IPS-18c (cell line): ENCODE measurements at regions not wholly inside any gene's neighbourhood (a gene's known extent, or its start where the extent isn't known, plus 50 kb on each side); places are given as distances from the start of the nearest gene placed in this dataset.

Experiments
- H3K4me3 ChIP-seq: 2 replicates; pipeline ENCODE4 v1.7.0; 2013; ENCODE audit warnings: low read depth, mild to moderate bottlenecking, low read length, moderate library complexity; ENCODE audit not compliant: insufficient read depth
- H3K9me3 ChIP-seq: one replicate; pipeline ENCODE4 v1.6.1; 2013; ENCODE audit warnings: mild to moderate bottlenecking, low read length, moderate library complexity; ENCODE audit not compliant: control insufficient read depth, insufficient read depth

GRCh38 chr13:80039000-80039399 lies 301.9 kb downstream of the SPRY2 start:
- no peak overlapping the region for H3K4me3 ChIP-seq
- H3K9me3 ChIP-seq = no peaks in the 10 kb centered on the region

GRCh38 chr13:80038371-80038770 lies 302.6 kb downstream of the SPRY2 start:
- no peaks in the 10 kb centered on the region for H3K9me3 ChIP-seq
- no peak overlapping the region for H3K4me3 ChIP-seq

- Histone ChIP-seq H3K9me3 (no peaks in the 10 kb centered on the region), H3K4me3 (no peak overlapping the region)
Measured at GRCh38 chr13:80037505-80037888, 303.4 kb downstream of the SPRY2 start.

- no peak overlapping the region for H3K4me3 ChIP-seq
Measured at GRCh38 chr13:80036845-80037504, 304.0 kb downstream of the SPRY2 start.

GRCh38 chr13:80035096-80035495 lies 305.8 kb downstream of the SPRY2 start:
- Histone ChIP-seq H3K4me3 (no peak overlapping the region), H3K9me3 (no peaks in the 10 kb centered on the region)

More at GRCh38 chr13:80036845-80037504, 304.0 kb downstream of the SPRY2 start:
- H3K9me3 ChIP-seq = no peaks in the 10 kb centered on the region

- no peaks in the 10 kb centered on the region for H3K9me3 ChIP-seq
- no peak overlapping the region for H3K4me3 ChIP-seq
Measured at GRCh38 chr13:80033951-80034350, 307.0 kb downstream of the SPRY2 start.

GRCh38 chr13:80033286-80033685 lies 307.6 kb downstream of the SPRY2 start:
- no peak overlapping the region for H3K4me3 ChIP-seq
- H3K9me3 ChIP-seq = no peaks in the 10 kb centered on the region

- no peak overlapping the region; the same call in 1 of the 2 replicates for H3K4me3 ChIP-seq
- no peaks in the 10 kb centered on the region for H3K9me3 ChIP-seq
Measured at GRCh38 chr13:80030491-80030890, 310.4 kb downstream of the SPRY2 start.

- Histone ChIP-seq H3K9me3 (no peaks in the 10 kb centered on the region), H3K4me3 (no peak overlapping the region)
Measured at GRCh38 chr13:80029170-80029569, 311.8 kb downstream of the SPRY2 start.

GRCh38 chr13:80022146-80022545 lies 318.8 kb downstream of the SPRY2 start:
- Histone ChIP-seq H3K4me3 (no peak overlapping the region), H3K9me3 (no peaks in the 10 kb centered on the region)

GRCh38 chr13:80012251-80012650 lies 328.7 kb downstream of the SPRY2 start:
- peaks cover 2% of the 10 kb centered on the region for H3K9me3 ChIP-seq

GRCh38 chr13:80011448-80012212 lies 329.3 kb downstream of the SPRY2 start:
- Histone ChIP-seq H3K4me3 (no peak overlapping the region), H3K9me3 (peaks cover 2% of the 10 kb centered on the region)

More at GRCh38 chr13:80012251-80012650, 328.7 kb downstream of the SPRY2 start:
- no peak overlapping the region for H3K4me3 ChIP-seq

GRCh38 chr13:80010846-80011245 lies 330.1 kb downstream of the SPRY2 start:
- peaks cover 2% of the 10 kb centered on the region for H3K9me3 ChIP-seq
- H3K4me3 ChIP-seq = no peak overlapping the region

GRCh38 chr13:80010286-80010831 lies 330.6 kb downstream of the SPRY2 start:
- Histone ChIP-seq H3K4me3 (no peak overlapping the region), H3K9me3 (peaks cover 2% of the 10 kb centered on the region)

- no peak overlapping the region for H3K4me3 ChIP-seq
- H3K9me3 ChIP-seq = no peaks in the 10 kb centered on the region
Measured at GRCh38 chr13:80009760-80010159, 331.2 kb downstream of the SPRY2 start.

- Histone ChIP-seq H3K9me3 (no peaks in the 10 kb centered on the region), H3K4me3 (no peak overlapping the region)
Measured at GRCh38 chr13:80006940-80007339, 334.0 kb downstream of the SPRY2 start.

- Histone ChIP-seq H3K4me3 (no peak overlapping the region), H3K9me3 (no peaks in the 10 kb centered on the region)
Measured at GRCh38 chr13:80001510-80001842, 339.4 kb downstream of the SPRY2 start.
